Osteoblast (primary cell): ENCODE measurements at regions not wholly inside any gene's neighbourhood (a gene's known extent, or its start where the extent isn't known, plus 50 kb on each side); places are given as distances from the start of the nearest gene placed in this dataset.

Experiments used
- DNase-seq: peaks from one replicate; pipeline ENCODE4 v3.0.0; 2011; ENCODE audit warnings: low spot score, mixed read lengths; ENCODE audit not compliant: insufficient read length; ENCODE audit errors: missing footprints
- H2AFZ ChIP-seq: 2 replicates; pipeline ENCODE4 v1.6.0; 2011; ENCODE audit warnings: mild to moderate bottlenecking, low read length
- H3K27ac ChIP-seq: 2 replicates; pipeline ENCODE4 v1.5.1; 2011; ENCODE audit warnings: mild to moderate bottlenecking, low read depth, low read length, moderate library complexity
- H3K27me3 ChIP-seq: 2 replicates; pipeline ENCODE4 v1.6.0; 2012; ENCODE audit warnings: mild to moderate bottlenecking, control low read depth, inconsistent platforms, low read length, moderate library complexity; ENCODE audit not compliant: insufficient read depth
- H3K36me3 ChIP-seq: 2 replicates; pipeline ENCODE4 v1.5.1; 2011; ENCODE audit warnings: mild to moderate bottlenecking, low read length, control low read depth, moderate library complexity; ENCODE audit not compliant: insufficient read depth
- H3K4me1 ChIP-seq: 2 replicates; pipeline ENCODE4 v1.5.1; 2011; ENCODE audit warnings: mild to moderate bottlenecking, low read length, control low read depth, moderate library complexity; ENCODE audit not compliant: insufficient read depth
- H3K4me2 ChIP-seq: 2 replicates; pipeline ENCODE4 v1.6.0; 2011; ENCODE audit warnings: mild to moderate bottlenecking, low read length; ENCODE audit not compliant: insufficient read depth
- H3K4me3 ChIP-seq: fragments of 200-600 bp; sonication (generic); 3 replicates; pipeline ENCODE4 v1.5.1; 2012; ENCODE audit warnings: mild to moderate bottlenecking, low read length, inconsistent platforms; ENCODE audit not compliant: insufficient read depth
- H3K79me2 ChIP-seq: 2 replicates; pipeline ENCODE4 v1.6.0; 2012; ENCODE audit warnings: mild to moderate bottlenecking, low read length, control low read depth, inconsistent platforms; ENCODE audit not compliant: insufficient read depth
- H3K9me3 ChIP-seq: 2 replicates; pipeline ENCODE4 v1.5.1; 2011; ENCODE audit warnings: low read depth, low read length, control low read depth
- H4K20me1 ChIP-seq: 2 replicates; pipeline ENCODE4 v1.6.0; 2012; ENCODE audit warnings: mild to moderate bottlenecking, low read length, control low read depth; ENCODE audit not compliant: insufficient read depth
- TF ChIP-seq, protein P1 (sequence below): IDR thresholded peaks from 2 replicates; pipeline ENCODE4 v1.5.1; 2011; ENCODE audit warnings: mild to moderate bottlenecking, low read depth, low read length, moderate library complexity; ENCODE audit errors: extremely low read depth

DNA sequence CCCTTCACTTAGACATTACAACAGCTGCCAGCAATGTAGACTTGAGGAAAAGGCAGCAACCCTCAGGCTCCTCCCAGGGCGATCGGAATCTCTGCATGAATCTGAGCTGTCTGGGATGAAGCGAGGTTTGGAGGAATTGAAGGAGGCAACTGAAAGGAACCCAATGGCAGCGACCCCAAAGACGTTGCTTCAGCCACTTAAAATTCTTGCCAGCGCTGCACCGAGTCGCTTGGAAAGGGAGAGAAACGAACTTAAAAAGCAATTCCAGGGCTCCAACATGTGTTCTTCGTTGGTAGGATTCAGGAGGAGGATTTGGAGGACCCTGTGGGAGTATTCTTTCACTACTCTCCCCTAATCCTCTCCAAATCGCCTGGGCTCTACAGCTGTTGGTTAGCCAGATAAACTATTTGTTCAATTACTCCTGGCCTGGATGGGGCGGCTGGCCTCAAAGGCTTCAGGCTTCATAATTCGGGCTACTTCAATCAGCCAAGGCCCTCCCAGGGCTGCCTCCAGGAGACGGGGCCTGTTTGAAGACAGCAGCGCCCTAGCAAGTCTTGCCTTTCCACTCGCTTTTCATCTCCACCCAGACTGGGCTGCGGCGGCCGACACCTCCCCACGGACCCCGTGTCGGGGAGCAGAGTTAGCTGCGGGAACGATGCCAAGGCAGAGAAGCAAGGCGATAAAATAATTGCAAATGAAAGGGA, 72.4 kb upstream of the TMEM45B start:
- no peak overlapping the region for H3K4me2 ChIP-seq
- H2AFZ ChIP-seq = no peak overlapping the region
- H3K9me3 ChIP-seq = no peaks in the 10 kb centered on the region
- TF ChIP-seq, protein P1, sequence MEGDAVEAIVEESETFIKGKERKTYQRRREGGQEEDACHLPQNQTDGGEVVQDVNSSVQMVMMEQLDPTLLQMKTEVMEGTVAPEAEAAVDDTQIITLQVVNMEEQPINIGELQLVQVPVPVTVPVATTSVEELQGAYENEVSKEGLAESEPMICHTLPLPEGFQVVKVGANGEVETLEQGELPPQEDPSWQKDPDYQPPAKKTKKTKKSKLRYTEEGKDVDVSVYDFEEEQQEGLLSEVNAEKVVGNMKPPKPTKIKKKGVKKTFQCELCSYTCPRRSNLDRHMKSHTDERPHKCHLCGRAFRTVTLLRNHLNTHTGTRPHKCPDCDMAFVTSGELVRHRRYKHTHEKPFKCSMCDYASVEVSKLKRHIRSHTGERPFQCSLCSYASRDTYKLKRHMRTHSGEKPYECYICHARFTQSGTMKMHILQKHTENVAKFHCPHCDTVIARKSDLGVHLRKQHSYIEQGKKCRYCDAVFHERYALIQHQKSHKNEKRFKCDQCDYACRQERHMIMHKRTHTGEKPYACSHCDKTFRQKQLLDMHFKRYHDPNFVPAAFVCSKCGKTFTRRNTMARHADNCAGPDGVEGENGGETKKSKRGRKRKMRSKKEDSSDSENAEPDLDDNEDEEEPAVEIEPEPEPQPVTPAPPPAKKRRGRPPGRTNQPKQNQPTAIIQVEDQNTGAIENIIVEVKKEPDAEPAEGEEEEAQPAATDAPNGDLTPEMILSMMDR = no peak
- DNase-seq = no peak
- H3K36me3 ChIP-seq = no peaks in the 10 kb centered on the region
- H3K4me3 ChIP-seq = no peak overlapping the region
- H3K27ac ChIP-seq = no peak overlapping the region
- H3K27me3 ChIP-seq = peaks cover 16% of the 10 kb centered on the region
- no peaks in the 10 kb centered on the region for H3K79me2 ChIP-seq
- H3K4me1 ChIP-seq = no peaks in the 10 kb centered on the region
- H4K20me1 ChIP-seq = no peaks in the 10 kb centered on the region

DNA sequence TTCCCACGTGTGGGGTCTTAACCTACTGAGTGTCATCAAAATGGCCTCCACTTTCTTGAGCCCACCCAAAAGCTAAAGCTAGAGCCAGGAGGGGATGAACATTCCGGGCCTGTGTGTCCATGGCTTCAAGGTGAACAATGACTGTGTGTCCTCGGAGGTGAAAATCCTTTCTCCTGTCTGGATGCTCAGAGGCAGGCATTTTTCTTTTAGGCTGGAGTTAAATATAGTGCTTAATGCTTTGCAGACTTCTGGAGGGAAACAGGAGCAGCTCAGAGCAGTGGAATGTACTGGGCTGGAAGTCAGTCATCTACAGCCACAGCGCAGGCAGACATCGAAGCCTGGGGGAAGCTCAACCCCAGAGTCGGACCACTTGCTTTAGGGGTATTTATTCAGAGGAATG, 68.6 kb upstream of the TMEM45B start:
- Histone ChIP-seq H3K9me3 (no peaks in the 10 kb centered on the region), H4K20me1 (no peaks in the 10 kb centered on the region), H3K79me2 (no peaks in the 10 kb centered on the region), H3K4me2 (no peak overlapping the region), H3K27me3 (peaks cover 37% of the 10 kb centered on the region), H3K27ac (no peak overlapping the region), H3K4me3 (no peak overlapping the region), H3K4me1 (peaks cover 3% of the 10 kb centered on the region), H2AFZ (no peak overlapping the region), H3K36me3 (no peaks in the 10 kb centered on the region)
- TF ChIP-seq, protein P1 = no peak
- DNase-seq = no peak

DNA sequence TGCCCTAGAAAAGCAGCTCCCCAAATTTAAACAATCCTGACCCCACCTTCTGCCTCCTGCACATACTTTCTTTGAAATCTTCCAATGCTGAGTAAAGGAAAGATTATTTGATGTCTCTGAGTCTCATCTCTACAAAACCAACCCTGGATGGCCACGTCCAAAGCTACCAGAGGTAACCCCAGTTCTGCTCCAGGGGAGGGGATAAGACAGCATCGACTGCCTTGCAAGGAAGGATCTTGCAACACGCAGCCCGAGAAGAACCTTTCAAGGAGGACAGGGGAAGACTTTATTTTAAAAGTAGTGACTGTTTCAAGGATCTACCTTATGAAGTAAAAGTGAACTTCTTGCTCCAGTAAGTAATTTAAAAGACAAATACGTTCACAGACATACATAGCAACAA, 66.5 kb upstream of the TMEM45B start:
- TF ChIP-seq, protein P1 = no peak
- no peak for DNase-seq

DNA sequence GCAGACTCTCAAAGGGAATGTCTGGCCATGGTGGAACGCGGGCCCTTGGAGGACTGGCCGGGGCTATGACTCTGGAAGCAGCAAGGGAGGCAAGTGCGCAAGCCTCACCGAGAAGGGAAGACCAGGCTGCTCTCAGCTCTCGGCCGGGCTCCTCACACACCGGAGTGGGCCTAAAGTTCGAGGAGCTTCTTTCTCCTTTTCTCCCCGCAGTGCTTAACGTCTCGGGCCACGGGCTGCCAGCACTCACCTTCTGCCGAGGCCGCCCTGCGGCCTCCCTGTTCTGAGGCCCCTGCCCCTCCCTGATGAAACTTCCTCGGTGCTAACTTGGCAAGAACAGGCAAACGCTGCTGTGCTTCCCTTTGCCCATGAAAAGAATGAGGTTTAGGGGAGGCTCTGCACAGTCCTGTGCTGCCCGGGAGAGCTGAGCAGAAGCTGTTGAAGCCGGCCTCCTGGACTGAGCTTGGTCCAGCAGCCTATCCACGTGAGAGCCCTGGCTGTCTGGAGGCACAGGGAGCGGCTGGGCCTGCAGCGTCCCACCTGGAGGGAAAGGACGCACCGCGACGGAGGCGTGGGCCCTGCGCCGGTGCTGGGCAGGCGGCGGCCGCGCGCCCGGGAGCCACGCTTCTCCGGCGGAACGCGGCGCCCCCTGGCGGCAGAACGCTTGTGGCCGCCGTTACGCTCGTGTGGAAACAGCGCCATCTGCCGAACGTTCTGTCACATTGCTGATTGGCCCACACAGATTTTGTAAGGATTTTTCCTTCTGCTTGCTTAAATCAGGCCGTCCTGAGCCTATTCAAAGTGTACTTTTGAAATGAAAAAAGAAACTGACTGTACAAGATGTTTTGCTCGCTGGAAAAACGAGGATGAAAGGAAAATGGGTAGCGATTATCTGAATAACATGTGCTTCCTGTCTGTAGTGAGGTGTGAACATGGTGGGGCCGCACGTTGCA, 65.0 kb upstream of the TMEM45B start:
- no peaks in the 10 kb centered on the region for H4K20me1 ChIP-seq
- peaks cover 3% of the 10 kb centered on the region for H3K4me1 ChIP-seq
- peak overlapping the region; percentile 79 for H3K4me2 ChIP-seq
- peak; percentile 86 for DNase-seq
- H3K79me2 ChIP-seq = no peaks in the 10 kb centered on the region
- no peaks in the 10 kb centered on the region for H3K9me3 ChIP-seq
- peak overlapping the region; percentile 58 for H3K4me3 ChIP-seq
- peak overlapping the region; percentile 94 for H2AFZ ChIP-seq
- H3K36me3 ChIP-seq = no peaks in the 10 kb centered on the region
- TF ChIP-seq, protein P1 = peak; percentile 96
- H3K27ac ChIP-seq = no peak overlapping the region
- peaks cover 33% of the 10 kb centered on the region for H3K27me3 ChIP-seq

More for the DNA sequence above, 66.5 kb upstream of the TMEM45B start:
- H3K36me3 ChIP-seq = no peaks in the 10 kb centered on the region
- no peaks in the 10 kb centered on the region for H4K20me1 ChIP-seq
- peaks cover 33% of the 10 kb centered on the region for H3K27me3 ChIP-seq
- H3K27ac ChIP-seq = no peak overlapping the region
- H3K4me1 ChIP-seq = peaks cover 3% of the 10 kb centered on the region
- H3K4me3 ChIP-seq = no peak overlapping the region
- no peaks in the 10 kb centered on the region for H3K79me2 ChIP-seq
- no peak overlapping the region for H2AFZ ChIP-seq
- H3K9me3 ChIP-seq = no peaks in the 10 kb centered on the region
- H3K4me2 ChIP-seq = no peak overlapping the region
